CD14-positive monocyte (primary cell): ENCODE measurements at regions not wholly inside any gene's neighbourhood (a gene's known extent, or its start where the extent isn't known, plus 50 kb on each side); places are given as distances from the start of the nearest gene placed in this dataset.

Experiments
- DNase-seq, 3 donors: peaks; one replicate each; pipeline ENCODE4 v3.0.0-alpha.2; 2011 to 2022
- H2AFZ ChIP-seq: 2 replicates; pipeline ENCODE4 v1.6.0; 2012; ENCODE audit warnings: mild to moderate bottlenecking, low read depth, low read length, inconsistent platforms; ENCODE audit not compliant: insufficient read depth, poor library complexity, severe bottlenecking
- H3K27ac ChIP-seq, 2 donors: 1 replicate in 1 of 2; 2 replicates in 1 of 2; pipeline ENCODE4 v1.5.1; 2012 to 2013; ENCODE audit warnings: low read length in 2 of 2, control low read depth in 1 of 2, inconsistent platforms in 1 of 2, low read depth in 1 of 2, mild to moderate bottlenecking in 1 of 2
- H3K27me3 ChIP-seq, 2 donors: one replicate each; pipeline versions ENCODE4 v1.6.0 to v1.6.1; 2011 to 2013; ENCODE audit warnings: low read length in 2 of 2; ENCODE audit not compliant: control insufficient read depth in 2 of 2, insufficient read depth in 2 of 2
- H3K36me3 ChIP-seq, 2 donors: replicated peaks in 1 of 2; 1 replicate in 1 of 2; 2 replicates in 1 of 2; pipeline versions ENCODE4 v1.5.1 to v1.6.1; 2012 to 2013; ENCODE audit warnings: low read length in 2 of 2, control low read depth in 1 of 2, inconsistent platforms in 1 of 2, mild to moderate bottlenecking in 1 of 2; ENCODE audit not compliant: insufficient read depth in 2 of 2, control insufficient read depth in 1 of 2
- H3K4me1 ChIP-seq, 2 donors: 1 replicate in 1 of 2; 2 replicates in 1 of 2; pipeline versions ENCODE4 v1.5.1 to v1.6.1; 2012 to 2013; ENCODE audit warnings: low read length in 2 of 2, control low read depth in 1 of 2, inconsistent platforms in 1 of 2, mild to moderate bottlenecking in 1 of 2, moderate library complexity in 1 of 2; ENCODE audit not compliant: insufficient read depth in 2 of 2, control insufficient read depth in 1 of 2
- H3K4me2 ChIP-seq: replicated peaks from 2 replicates; pipeline ENCODE3; 2012; ENCODE audit warnings: low read length, moderate library complexity, mild to moderate bottlenecking; ENCODE audit not compliant: poor library complexity, severe bottlenecking; ENCODE audit errors: extremely low read depth
- H3K4me3 ChIP-seq, 3 experiments: fragments of 200-600 bp in 1 of 3; sonication (generic) in 1 of 3; replicated peaks in 1 of 3; 1 replicate in 2 of 3; 2 replicates in 1 of 3; pipeline ENCODE4 v1.5.1; 2011 to 2013; ENCODE audit warnings: low read length in 3 of 3, mild to moderate bottlenecking in 3 of 3, control low read depth in 2 of 3, low read depth in 2 of 3, inconsistent platforms in 1 of 3, moderate library complexity in 1 of 3
- H3K79me2 ChIP-seq: 2 replicates; pipeline ENCODE4 v1.6.0; 2012; ENCODE audit warnings: mild to moderate bottlenecking, control low read depth, inconsistent platforms, low read length, moderate library complexity; ENCODE audit not compliant: insufficient read depth
- H3K9ac ChIP-seq: 2 replicates; pipeline ENCODE4 v1.6.0; 2017; ENCODE audit warnings: low read length, mild to moderate bottlenecking; ENCODE audit not compliant: insufficient read depth, poor library complexity, severe bottlenecking
- H3K9me3 ChIP-seq, 2 donors: replicated peaks in 1 of 2; 1 replicate in 1 of 2; 2 replicates in 1 of 2; pipeline versions ENCODE4 v1.5.1 to v1.6.1; 2012 to 2013; ENCODE audit warnings: low read length in 2 of 2, control low read depth in 1 of 2; ENCODE audit not compliant: control insufficient read depth in 1 of 2, insufficient read depth in 1 of 2
- H4K20me1 ChIP-seq: 2 replicates; pipeline ENCODE4 v1.6.0; 2012; ENCODE audit warnings: mild to moderate bottlenecking, low read length, control low read depth, moderate library complexity; ENCODE audit not compliant: insufficient read depth
- H3K27ac Mint-ChIP-seq, 7 donors: one replicate each; pipeline ENCODE4 v1.8.0; 2020; ENCODE audit warnings: mild to moderate bottlenecking in 7 of 7, mixed read lengths in 7 of 7, moderate library complexity in 6 of 7, inconsistent platforms in 2 of 7
- H3K27me3 Mint-ChIP-seq, 3 donors: one replicate each; pipeline ENCODE4 v1.8.0; 2021 to 2022; ENCODE audit warnings: low read depth in 3 of 3, mild to moderate bottlenecking in 3 of 3, mixed read lengths in 3 of 3, moderate library complexity in 3 of 3, inconsistent platforms in 1 of 3
- H3K36me3 Mint-ChIP-seq, 2 donors: one replicate each; pipeline ENCODE4 v1.8.0; 2020; ENCODE audit warnings: mixed read lengths in 2 of 2, inconsistent platforms in 1 of 2, mild to moderate bottlenecking in 1 of 2
- H3K4me1 Mint-ChIP-seq: one replicate; pipeline ENCODE4 v1.8.0; 2020; ENCODE audit warnings: mild to moderate bottlenecking, mixed read lengths
- H3K4me3 Mint-ChIP-seq, 2 donors: one replicate each; pipeline ENCODE4 v1.8.0; 2020; ENCODE audit warnings: mild to moderate bottlenecking in 2 of 2, mixed read lengths in 2 of 2, moderate library complexity in 1 of 2
- H3K9me3 Mint-ChIP-seq, 7 donors: one replicate each; pipeline ENCODE4 v1.8.0; 2020 to 2022; ENCODE audit warnings: mixed read lengths in 7 of 7, mild to moderate bottlenecking in 6 of 7, moderate library complexity in 6 of 7, inconsistent platforms in 2 of 7
- WGBS: methylation state at CpG from one replicate; pipeline ENCODE4 v1.1.5; 2013; ENCODE audit warnings: missing lambda C conversion rate; ENCODE audit not compliant: insufficient coverage; 5-methylcytosine and 5-hydroxymethylcytosine counted together
- intact Hi-C, 2 donors: fragments of 100-400 bp; cut with micrococcal nuclease; formaldehyde crosslinking; loops; one replicate each; pipeline versions ENCODE4 v1.15.0 to v1.15.1; 2023
- TF ChIP-seq, protein P1 (sequence below): fragments of 200-600 bp; IDR thresholded peaks from one replicate; pipeline ENCODE4 v1.8.0; 2022; ENCODE audit warnings: antibody characterized with exemption, mild to moderate bottlenecking

- Mint-ChIP-seq H3K4me1 (peaks cover 6% of the 10 kb centered on the region), H3K4me3 (no peak overlapping the region), H3K36me3 (no peaks in the 10 kb centered on the region), H3K27me3 (no peaks in the 10 kb centered on the region), H3K27ac (no peak overlapping the region), H3K9me3 (peaks cover 0 to 4% (median 0%) of the 10 kb centered on the region in 7 donors)
- no peak overlapping the region for H3K27ac ChIP-seq
- no peaks in the 10 kb centered on the region for H3K9me3 ChIP-seq
- no peaks in the 10 kb centered on the region for H3K36me3 ChIP-seq
- TF ChIP-seq, protein P1, sequence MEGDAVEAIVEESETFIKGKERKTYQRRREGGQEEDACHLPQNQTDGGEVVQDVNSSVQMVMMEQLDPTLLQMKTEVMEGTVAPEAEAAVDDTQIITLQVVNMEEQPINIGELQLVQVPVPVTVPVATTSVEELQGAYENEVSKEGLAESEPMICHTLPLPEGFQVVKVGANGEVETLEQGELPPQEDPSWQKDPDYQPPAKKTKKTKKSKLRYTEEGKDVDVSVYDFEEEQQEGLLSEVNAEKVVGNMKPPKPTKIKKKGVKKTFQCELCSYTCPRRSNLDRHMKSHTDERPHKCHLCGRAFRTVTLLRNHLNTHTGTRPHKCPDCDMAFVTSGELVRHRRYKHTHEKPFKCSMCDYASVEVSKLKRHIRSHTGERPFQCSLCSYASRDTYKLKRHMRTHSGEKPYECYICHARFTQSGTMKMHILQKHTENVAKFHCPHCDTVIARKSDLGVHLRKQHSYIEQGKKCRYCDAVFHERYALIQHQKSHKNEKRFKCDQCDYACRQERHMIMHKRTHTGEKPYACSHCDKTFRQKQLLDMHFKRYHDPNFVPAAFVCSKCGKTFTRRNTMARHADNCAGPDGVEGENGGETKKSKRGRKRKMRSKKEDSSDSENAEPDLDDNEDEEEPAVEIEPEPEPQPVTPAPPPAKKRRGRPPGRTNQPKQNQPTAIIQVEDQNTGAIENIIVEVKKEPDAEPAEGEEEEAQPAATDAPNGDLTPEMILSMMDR: no peak
- H4K20me1 ChIP-seq: no peaks in the 10 kb centered on the region
- no peaks in the 10 kb centered on the region for H3K27me3 ChIP-seq
- no peak overlapping the region for H3K4me2 ChIP-seq
- no peaks in the 10 kb centered on the region for H3K79me2 ChIP-seq
- H2AFZ ChIP-seq: no peak overlapping the region
- no peak for DNase-seq
- 95% methylated on average over 4 of the region's 5 CpGs for WGBS
- intact Hi-C loops: no loop called here
- H3K4me3 ChIP-seq: no peak overlapping the region
- H3K9ac ChIP-seq: no peak overlapping the region
- no peaks in the 10 kb centered on the region for H3K4me1 ChIP-seq
Measured at GRCh38 chr6:139825935-139826374, 451.5 kb upstream of the CITED2 start.

GRCh38 chr6:139824864-139825263 is 450.4 kb upstream of the CITED2 start:
- no peak overlapping the region for H2AFZ ChIP-seq
- peaks cover 6% of the 10 kb centered on the region for H3K4me1 Mint-ChIP-seq
- no peak for DNase-seq
- intact Hi-C loops: loop anchor here in 1 of 2 donors (5.0 kb wide), 1 partner anchor 133 kb away; no protein-coding TSS in a partner anchor
- no peak overlapping the region for H3K4me3 Mint-ChIP-seq
- peaks cover 0 to 4% (median 0%) of the 10 kb centered on the region in 7 donors for H3K9me3 Mint-ChIP-seq
- peak overlapping the region in 1 of 7 donors; percentile 67 for H3K27ac Mint-ChIP-seq
- H3K4me3 ChIP-seq: no peak overlapping the region
- no peak overlapping the region for H3K27ac ChIP-seq
- H4K20me1 ChIP-seq: no peaks in the 10 kb centered on the region
- H3K27me3 Mint-ChIP-seq: no peaks in the 10 kb centered on the region
- H3K9me3 ChIP-seq: no peaks in the 10 kb centered on the region
- WGBS: 96% methylated on average over 2 of the region's 2 CpGs
- H3K79me2 ChIP-seq: no peaks in the 10 kb centered on the region
- no peaks in the 10 kb centered on the region for H3K36me3 Mint-ChIP-seq
- no peak overlapping the region for H3K4me2 ChIP-seq
- no peak overlapping the region for H3K9ac ChIP-seq
- no peaks in the 10 kb centered on the region for H3K27me3 ChIP-seq
- H3K36me3 ChIP-seq: no peaks in the 10 kb centered on the region
- TF ChIP-seq, protein P1: no peak
- no peaks in the 10 kb centered on the region for H3K4me1 ChIP-seq
